GM18858 (cell line): ENCODE measurements at regions not wholly inside any gene's neighbourhood (a gene's known extent, or its start where the extent isn't known, plus 50 kb on each side); places are given as distances from the start of the nearest gene placed in this dataset.

Experiments
- ATAC-seq: cut with Tn5 transposase; IDR thresholded peaks from one replicate; pipeline ENCODE4 v1.9.1; 2021; ENCODE audit not compliant: unreplicated experiment

DNA sequence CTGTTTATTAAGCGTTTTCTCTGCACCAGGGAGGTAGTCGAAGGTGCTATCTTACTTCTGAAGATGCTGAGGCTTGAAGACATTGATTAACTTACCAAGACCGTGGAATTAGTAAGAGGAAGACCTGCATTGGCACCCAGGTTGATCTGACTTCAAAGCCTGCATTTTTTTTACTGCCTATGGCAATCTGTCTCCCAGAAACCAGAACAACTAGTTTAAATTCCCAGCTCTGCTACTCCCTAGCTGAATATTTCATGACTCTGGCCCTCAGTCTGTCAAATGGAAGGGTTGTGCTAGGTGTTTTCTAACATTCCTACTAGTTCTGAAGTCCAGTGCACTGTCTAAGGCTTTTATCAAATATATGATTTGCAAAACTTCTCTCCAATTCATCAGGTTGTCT is 52.0 kb upstream of the GRAMD1B start:
- no peak for ATAC-seq

- no peak for ATAC-seq
Measured at GRCh38 chr11:123377355-123377754, 52.7 kb upstream of the GRAMD1B start.

DNA sequence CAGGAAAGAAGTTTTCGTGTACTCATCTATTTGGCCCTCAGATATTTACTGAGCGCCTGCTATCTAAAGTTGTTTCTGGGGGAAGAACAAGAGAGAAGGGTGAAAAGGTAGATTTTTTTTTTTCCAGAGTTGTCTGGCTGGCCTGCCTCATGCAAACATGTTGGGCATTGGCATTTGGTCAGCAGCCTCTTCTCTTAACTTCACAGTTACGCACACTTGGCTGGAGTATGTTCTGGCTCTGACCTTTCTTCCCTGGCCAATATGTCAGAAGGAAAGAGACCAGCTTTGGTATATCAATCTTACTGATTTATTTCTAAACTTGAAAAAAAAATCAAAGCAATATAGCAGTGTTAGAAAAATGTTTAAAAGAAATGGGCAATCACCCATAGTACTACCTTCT is 54.2 kb upstream of the GRAMD1B start:
- ATAC-seq, result no peak

DNA sequence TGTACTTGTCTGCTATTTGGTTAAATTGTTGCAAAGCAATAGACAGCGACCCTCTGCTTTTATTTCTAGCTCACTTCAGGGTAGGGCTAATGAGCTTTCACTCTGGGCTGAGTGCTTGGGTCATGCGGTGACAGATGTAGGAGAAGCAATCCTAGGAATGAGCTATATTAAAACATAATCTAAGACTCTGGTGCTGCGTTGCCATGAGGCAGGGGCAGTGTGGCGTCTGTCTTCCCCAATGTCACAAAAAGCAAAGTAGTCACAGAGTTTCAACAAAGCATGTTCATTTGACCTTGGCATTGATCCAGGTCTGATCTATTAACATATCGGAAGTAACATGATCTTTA is 55.5 kb upstream of the GRAMD1B start:
- no peak for ATAC-seq

GRCh38 chr11:123373754-123374621 is 56.1 kb upstream of the GRAMD1B start:
- ATAC-seq, result no peak

GRCh38 chr11:123371506-123372297 is 58.4 kb upstream of the GRAMD1B start:
- no peak for ATAC-seq

DNA sequence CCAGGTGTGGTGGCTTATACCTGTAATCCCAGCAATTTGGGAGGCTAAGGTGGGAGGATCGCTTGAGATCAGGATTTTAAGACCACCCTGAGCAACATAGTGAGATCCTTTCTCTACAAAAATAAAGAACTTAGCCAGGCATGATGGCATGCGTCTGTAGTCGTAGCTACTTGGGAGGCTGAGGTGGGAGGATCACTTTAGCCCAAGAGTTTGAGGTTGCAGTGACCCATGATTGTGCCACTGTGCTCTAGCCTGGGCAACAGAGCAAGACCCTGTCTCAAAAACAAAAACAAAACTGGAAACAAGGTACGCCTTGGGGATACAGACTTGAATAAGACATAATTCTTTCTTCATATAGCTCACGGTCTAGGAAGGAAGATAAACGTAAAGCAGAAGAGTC is 63.1 kb upstream of the GRAMD1B start:
- no peak for ATAC-seq

GRCh38 chr11:123365955-123366354 is 64.1 kb upstream of the GRAMD1B start:
- no peak for ATAC-seq

GRCh38 chr11:123364080-123364479 is 66.0 kb upstream of the GRAMD1B start:
- ATAC-seq, result no peak

GRCh38 chr11:123363556-123363955 is 66.5 kb upstream of the GRAMD1B start:
- no peak for ATAC-seq

DNA sequence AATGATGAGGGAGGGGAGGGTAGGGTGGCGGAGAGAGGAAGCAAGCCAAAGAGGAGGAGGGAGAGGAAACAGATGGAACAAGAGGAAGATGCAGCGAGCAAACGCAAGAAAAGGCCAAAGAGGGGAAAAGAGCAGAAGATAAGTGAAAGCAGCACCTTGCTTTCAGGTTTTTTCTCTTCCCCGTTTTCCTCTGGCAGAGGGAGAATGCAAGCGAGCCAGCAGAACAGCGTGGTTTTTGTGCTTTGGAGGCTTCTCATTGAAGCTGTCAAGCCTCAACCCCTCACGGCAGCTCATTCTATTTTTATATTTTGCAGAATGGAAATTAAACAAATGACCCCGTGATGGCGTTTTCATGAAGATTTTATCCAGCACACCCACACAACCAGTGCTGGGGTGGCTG is 67.1 kb upstream of the GRAMD1B start:
- ATAC-seq, result no peak

GRCh38 chr11:123362186-123362585 is 67.9 kb upstream of the GRAMD1B start:
- no peak for ATAC-seq

DNA sequence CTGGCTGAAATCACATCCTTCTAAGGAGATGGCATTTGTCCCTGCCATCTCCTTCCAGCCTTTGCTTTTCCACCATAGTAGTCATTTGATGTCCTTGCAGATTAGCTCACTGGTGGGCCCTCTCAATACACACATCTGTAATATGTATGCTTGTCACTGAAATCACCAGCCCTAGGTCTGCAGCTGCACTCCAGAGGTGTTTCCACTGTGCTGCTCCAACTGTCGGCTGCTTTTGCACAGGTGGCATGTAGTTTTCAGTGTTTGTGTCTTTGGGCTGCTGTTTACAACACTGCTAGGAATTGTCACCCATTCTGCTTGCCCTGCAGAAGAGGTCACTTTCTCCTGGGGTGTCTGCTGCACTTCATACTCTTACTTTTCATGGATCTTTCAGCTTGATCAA is 69.0 kb upstream of the GRAMD1B start:
- ATAC-seq, result no peak

DNA sequence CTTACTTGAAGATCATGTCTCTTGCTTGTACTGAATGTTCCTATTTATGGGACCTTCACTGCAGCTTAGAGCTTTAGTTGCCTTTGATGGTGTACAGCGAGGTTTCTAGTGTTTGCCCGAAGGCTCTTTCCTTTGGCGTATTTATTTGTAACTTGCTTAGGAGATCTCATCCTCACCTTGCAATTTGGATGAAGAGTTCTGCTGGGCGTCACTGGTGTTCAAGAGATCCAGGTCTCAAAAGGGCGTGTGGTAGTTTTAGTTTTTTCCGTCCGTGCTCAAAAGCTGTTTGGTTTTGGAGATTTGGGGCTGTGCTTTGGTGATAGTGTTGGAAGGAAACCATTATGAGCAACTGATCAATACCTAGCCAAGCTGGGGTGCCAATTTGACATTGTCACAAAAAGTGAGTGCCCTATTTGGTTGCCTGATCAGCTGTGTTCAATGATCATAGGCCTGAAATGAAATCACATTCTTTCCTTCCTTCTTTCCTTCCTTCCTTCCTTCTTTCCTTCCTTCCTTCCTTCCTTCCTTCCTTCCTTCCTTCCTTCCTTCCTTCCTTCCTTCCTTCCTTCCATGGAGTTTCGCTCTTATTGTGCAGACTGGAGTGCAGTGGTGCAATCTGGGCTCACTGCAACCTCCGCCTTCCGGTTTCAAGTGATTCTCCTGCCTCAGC is 69.7 kb upstream of the GRAMD1B start:
- ATAC-seq, result no peak

GRCh38 chr11:123357990-123358827 is 71.9 kb upstream of the GRAMD1B start:
- no peak for ATAC-seq

DNA sequence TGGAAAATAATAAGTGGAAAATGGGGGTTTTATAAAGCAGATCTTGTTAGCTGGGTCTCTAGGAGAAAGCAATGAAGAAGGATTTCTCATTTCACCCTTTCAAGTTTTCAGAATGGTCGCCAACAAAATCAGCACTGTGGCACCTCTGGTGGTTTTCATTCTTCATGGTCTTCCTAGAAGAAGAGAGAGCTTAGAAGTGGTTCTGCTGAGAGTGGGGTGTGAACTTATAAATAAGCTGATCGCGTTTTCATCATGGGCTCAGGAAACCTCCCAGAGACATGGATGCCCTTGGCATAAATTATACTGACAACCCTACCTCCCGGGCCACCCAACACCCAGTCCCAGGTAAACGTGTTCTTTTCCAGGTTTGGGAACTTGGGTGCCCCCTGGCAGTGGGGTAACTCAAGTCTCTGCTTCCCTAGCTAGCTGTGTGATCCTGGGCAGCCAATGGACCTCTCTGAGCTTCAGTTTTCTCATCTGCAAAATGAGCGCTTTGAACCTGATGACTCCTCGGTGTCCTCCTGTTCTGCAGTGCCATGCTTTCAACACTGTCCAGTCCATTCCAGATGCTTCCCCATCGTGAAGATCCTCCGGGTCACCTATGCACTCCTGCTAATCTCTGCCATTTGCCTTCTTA is 72.6 kb upstream of the GRAMD1B start:
- no peak for ATAC-seq

DNA sequence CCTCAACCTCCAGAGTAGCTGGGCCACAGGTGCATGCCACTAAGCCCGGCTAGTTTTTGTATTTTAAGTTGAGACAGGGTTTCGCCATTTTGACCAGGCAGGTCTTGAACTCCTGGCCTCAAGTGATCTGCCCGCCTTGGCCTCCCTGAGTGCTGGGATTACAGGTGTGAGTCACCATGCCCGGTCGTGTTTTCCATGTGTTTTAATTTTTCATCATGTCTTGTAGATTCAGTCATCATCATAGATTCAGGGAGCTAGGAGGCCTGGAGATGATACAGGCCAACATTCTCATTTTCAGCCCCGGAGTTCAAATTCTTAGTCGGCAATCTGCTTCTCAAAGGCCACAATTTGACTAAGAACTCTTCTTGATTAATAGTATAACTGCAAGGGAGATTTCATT is 73.5 kb upstream of the GRAMD1B start:
- no peak for ATAC-seq

GRCh38 chr11:123354371-123354975 is 75.6 kb upstream of the GRAMD1B start:
- no peak for ATAC-seq

DNA sequence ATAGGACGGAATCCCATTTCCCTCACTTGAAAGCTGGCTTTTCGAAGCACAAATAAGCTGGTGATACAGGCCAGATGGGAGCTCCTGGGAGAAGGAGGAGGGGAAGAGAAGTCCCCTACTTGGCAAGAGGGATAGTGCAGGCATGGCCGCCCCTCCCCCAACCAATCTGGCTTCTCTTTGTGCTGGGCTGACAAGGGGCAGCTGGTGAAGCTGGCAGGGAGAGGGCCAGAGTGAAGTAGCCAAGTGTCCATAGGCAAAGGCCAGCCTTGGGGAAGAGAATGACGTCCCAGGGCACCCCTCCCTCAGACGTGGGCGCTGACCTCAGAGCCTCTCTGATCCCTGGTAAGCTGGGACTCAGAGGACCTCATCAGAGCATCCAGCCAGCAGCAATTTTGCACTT is 78.7 kb upstream of the GRAMD1B start:
- no peak for ATAC-seq

DNA sequence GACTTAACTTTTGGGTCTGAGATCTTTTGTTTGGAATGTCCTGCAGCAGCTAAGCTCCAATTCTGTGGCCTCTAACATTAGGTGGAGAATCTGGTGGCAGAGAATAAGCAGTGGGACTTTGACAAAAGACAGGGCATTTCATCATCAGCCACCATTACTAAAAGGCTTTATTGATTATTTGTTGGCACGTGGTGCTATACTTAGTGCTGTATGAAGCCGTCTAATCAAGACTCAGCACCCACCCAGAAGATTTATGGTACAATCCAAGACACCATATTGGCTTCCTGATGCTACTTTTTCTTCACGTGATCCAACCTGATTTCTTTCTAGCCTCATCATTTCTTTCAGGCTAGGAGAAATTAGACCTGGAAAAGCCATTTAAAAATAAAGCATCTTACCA is 80.7 kb upstream of the GRAMD1B start:
- ATAC-seq, result no peak
